KMS-11 (cell line): ENCODE measurements at regions not wholly inside any gene's neighbourhood (a gene's known extent, or its start where the extent isn't known, plus 50 kb on each side); places are given as distances from the start of the nearest gene placed in this dataset.

ENCODE experiments used
- H2AFZ ChIP-seq: fragments of 200-600 bp; sonication (generic); 2 replicates; pipeline ENCODE4 v1.6.1; 2016; ENCODE audit warnings: antibody characterized with exemption, mixed run types, low read depth
- H3K27ac ChIP-seq: fragments of 200-600 bp; sonication (generic); 2 replicates; pipeline ENCODE4 v1.6.1; 2016; ENCODE audit warnings: mild to moderate bottlenecking, mixed run types
- H3K27me3 ChIP-seq: fragments of 200-600 bp; sonication (generic); 2 replicates; pipeline ENCODE4 v1.6.1; 2017; ENCODE audit warnings: mild to moderate bottlenecking, low read depth, mixed run types, moderate library complexity; ENCODE audit not compliant: insufficient read depth
- H3K36me3 ChIP-seq: fragments of 200-600 bp; sonication (generic); 2 replicates; pipeline ENCODE4 v1.6.1; 2017; ENCODE audit warnings: mild to moderate bottlenecking, mixed run types; ENCODE audit not compliant: insufficient read depth
- H3K4me1 ChIP-seq: fragments of 200-600 bp; sonication (generic); 2 replicates; pipeline ENCODE4 v1.6.1; 2016; ENCODE audit warnings: mild to moderate bottlenecking, low read depth, mixed run types; ENCODE audit not compliant: poor library complexity, severe bottlenecking
- H3K4me2 ChIP-seq: fragments of 200-600 bp; sonication (generic); 2 replicates; pipeline ENCODE4 v1.7.0; 2016; ENCODE audit warnings: mild to moderate bottlenecking, mixed run types
- H3K4me3 ChIP-seq: fragments of 200-600 bp; sonication (generic); IDR thresholded peaks from 2 replicates; pipeline ENCODE4 v1.6.1; 2017; ENCODE audit warnings: low read depth, low read length, mixed read lengths; ENCODE audit not compliant: insufficient read depth
- H3K79me2 ChIP-seq: fragments of 200-600 bp; sonication (generic); 2 replicates; pipeline ENCODE4 v1.6.1; 2016; ENCODE audit warnings: low read depth, mixed run types; ENCODE audit not compliant: insufficient read depth
- H3K9ac ChIP-seq: fragments of 200-600 bp; sonication (generic); 2 replicates; pipeline ENCODE4 v1.6.1; 2016; ENCODE audit warnings: mild to moderate bottlenecking, mixed run types
- H4K20me1 ChIP-seq: fragments of 200-600 bp; sonication (generic); 2 replicates; pipeline ENCODE4 v1.6.1; 2016; ENCODE audit warnings: mild to moderate bottlenecking, mixed run types; ENCODE audit not compliant: insufficient read depth
- CTCF ChIP-seq: fragments of 200-600 bp; sonication (generic); conservative IDR thresholded peaks from 2 replicates; pipeline ENCODE4 v1.6.1; 2017; ENCODE audit warnings: low read depth, mild to moderate bottlenecking, antibody characterized with exemption, low read length, moderate library complexity, mixed read lengths

- Histone ChIP-seq H3K27me3 (no peaks in the 10 kb centered on the region), H3K4me2 (no peak overlapping the region), H3K27ac (no peak overlapping the region), H4K20me1 (no peaks in the 10 kb centered on the region), H3K4me1 (no peaks in the 10 kb centered on the region), H3K36me3 (no peaks in the 10 kb centered on the region), H3K79me2 (no peaks in the 10 kb centered on the region), H3K9ac (no peak overlapping the region), H2AFZ (no peak overlapping the region), H3K4me3 (no peak overlapping the region)
- no peak for TF ChIP-seq CTCF
Measured at GRCh38 chr18:1806884-1807615, 764.3 kb downstream of the METTL4 start.

- Histone ChIP-seq H2AFZ (no peak overlapping the region), H3K4me1 (no peaks in the 10 kb centered on the region), H3K36me3 (no peaks in the 10 kb centered on the region), H3K27ac (no peak overlapping the region), H3K4me2 (no peak overlapping the region), H3K4me3 (no peak overlapping the region), H3K79me2 (no peaks in the 10 kb centered on the region), H4K20me1 (no peaks in the 10 kb centered on the region), H3K9ac (no peak overlapping the region), H3K27me3 (no peaks in the 10 kb centered on the region)
- TF ChIP-seq CTCF: no peak
Measured at GRCh38 chr18:1811282-1811681, 760.0 kb downstream of the METTL4 start.

- Histone ChIP-seq H3K4me2 (no peak overlapping the region), H3K79me2 (no peaks in the 10 kb centered on the region), H3K27me3 (no peaks in the 10 kb centered on the region), H3K9ac (no peak overlapping the region), H3K36me3 (no peaks in the 10 kb centered on the region), H2AFZ (no peak overlapping the region), H3K27ac (no peak overlapping the region), H3K4me3 (no peak overlapping the region), H3K4me1 (no peaks in the 10 kb centered on the region), H4K20me1 (no peaks in the 10 kb centered on the region)
- TF ChIP-seq CTCF: no peak
Measured at GRCh38 chr18:1825296-1825695, 746.0 kb downstream of the METTL4 start.

- Histone ChIP-seq H2AFZ (peak overlapping the region; percentile 30; the same call in 1 of the 2 replicates), H3K4me1 (peaks cover 42% of the 10 kb centered on the region), H3K4me3 (no peak overlapping the region), H3K27me3 (no peaks in the 10 kb centered on the region), H4K20me1 (no peaks in the 10 kb centered on the region), H3K36me3 (no peaks in the 10 kb centered on the region), H3K9ac (no peak overlapping the region; the same call in 1 of the 2 replicates), H3K27ac (peak overlapping the region; percentile 72), H3K79me2 (no peaks in the 10 kb centered on the region), H3K4me2 (peak overlapping the region; percentile 96; the same call in 1 of the 2 replicates)
- no peak for TF ChIP-seq CTCF
Measured at GRCh38 chr18:1840878-1841277, 730.4 kb downstream of the METTL4 start.
